ENCODE measurements at regions not wholly inside any gene's neighbourhood (a gene's known extent, or its start where the extent isn't known, plus 50 kb on each side); places are given as distances from the start of the nearest gene placed in this dataset.

- peaks cover 6 to 19% of the 10 kb centered on the region in 2 donors for H3K4me1 ChIP-seq (ENCODE audit: control insufficient read depth in 1 of 2, low read depth in 2 of 2)
- no peak overlapping the region for H3K4me3 ChIP-seq
- ATAC-seq (ENCODE audit: insufficient number of reproducible peaks, low FRiP score, low read depth) (no peak), DNase-seq (ENCODE audit: low spot score) (no peak)
- H3K36me3 ChIP-seq: no peaks in the 10 kb centered on the region
- no peak overlapping the region for H3K27ac ChIP-seq
- TF ChIP-seq CTCF (IDR thresholded peaks at IDR 0.05): no peak
- no peaks in the 10 kb centered on the region for H3K27me3 ChIP-seq (replicated peaks; ENCODE audit: insufficient read depth)
- no peaks in the 10 kb centered on the region for H3K9me3 ChIP-seq
Measured at GRCh38 chr1:100614570-100614969, 76.6 kb downstream of the GPR88 start.

- H3K27ac ChIP-seq: no peak overlapping the region
- H3K27me3 ChIP-seq (replicated peaks; ENCODE audit: insufficient read depth): no peaks in the 10 kb centered on the region
- ATAC-seq (ENCODE audit: insufficient number of reproducible peaks, low FRiP score, low read depth) (no peak), DNase-seq (ENCODE audit: low spot score) (no peak)
- TF ChIP-seq CTCF (IDR thresholded peaks at IDR 0.05): no peak
- H3K4me1 ChIP-seq (ENCODE audit: control insufficient read depth in 1 of 2, low read depth in 2 of 2): peaks cover 6 to 11% of the 10 kb centered on the region in 2 donors
- no peaks in the 10 kb centered on the region for H3K9me3 ChIP-seq
- no peaks in the 10 kb centered on the region for H3K36me3 ChIP-seq
- H3K4me3 ChIP-seq: no peak overlapping the region
Measured at GRCh38 chr1:100615686-100616085, 77.7 kb downstream of the GPR88 start.

GRCh38 chr1:100616121-100616621, 78.2 kb downstream of the GPR88 start:
- Histone ChIP-seq H3K4me1 (ENCODE audit: control insufficient read depth in 1 of 2, low read depth in 2 of 2) (peaks cover 6 to 9% of the 10 kb centered on the region in 2 donors), H3K4me3 (no peak overlapping the region), H3K9me3 (no peaks in the 10 kb centered on the region), H3K27me3 (replicated peaks; ENCODE audit: insufficient read depth) (no peaks in the 10 kb centered on the region), H3K27ac (no peak overlapping the region), H3K36me3 (no peaks in the 10 kb centered on the region)
- no peak for TF ChIP-seq CTCF (IDR thresholded peaks at IDR 0.05)
- ATAC-seq (ENCODE audit: insufficient number of reproducible peaks, low FRiP score, low read depth) (no peak), DNase-seq (ENCODE audit: low spot score) (no peak)

GRCh38 chr1:100622037-100622436, 84.1 kb downstream of the GPR88 start:
- Histone ChIP-seq H3K4me3 (no peak overlapping the region), H3K36me3 (no peaks in the 10 kb centered on the region), H3K27me3 (replicated peaks; ENCODE audit: insufficient read depth) (no peaks in the 10 kb centered on the region), H3K9me3 (no peaks in the 10 kb centered on the region), H3K4me1 (ENCODE audit: control insufficient read depth in 1 of 2, low read depth in 2 of 2) (peaks cover 3 to 13% of the 10 kb centered on the region in 2 donors), H3K27ac (no peak overlapping the region)
- DNase-seq (ENCODE audit: low spot score) (peak; percentile 6), ATAC-seq (ENCODE audit: insufficient number of reproducible peaks, low FRiP score, low read depth) (no peak)
- TF ChIP-seq CTCF (IDR thresholded peaks at IDR 0.05): no peak

- Histone ChIP-seq H3K36me3 (no peaks in the 10 kb centered on the region), H3K9me3 (no peaks in the 10 kb centered on the region), H3K4me3 (no peak overlapping the region), H3K27ac (peak overlapping the region in 1 of 2 donors; percentile 10), H3K27me3 (replicated peaks; ENCODE audit: insufficient read depth) (no peaks in the 10 kb centered on the region), H3K4me1 (ENCODE audit: control insufficient read depth in 1 of 2, low read depth in 2 of 2) (peaks cover 3 to 13% of the 10 kb centered on the region in 2 donors)
- DNase-seq (ENCODE audit: low spot score): no peak
- ATAC-seq (ENCODE audit: insufficient number of reproducible peaks, low FRiP score, low read depth): no peak
- no peak for TF ChIP-seq CTCF (IDR thresholded peaks at IDR 0.05)
Measured at GRCh38 chr1:100622506-100622905, 84.6 kb downstream of the GPR88 start.
